HL-60 (cell line): ENCODE measurements at regions not wholly inside any gene's neighbourhood (a gene's known extent, or its start where the extent isn't known, plus 50 kb on each side); places are given as distances from the start of the nearest gene placed in this dataset.

Source experiments
- DNase-seq, 2 experiments: peaks; one replicate each; pipeline ENCODE4 v3.0.0-alpha.2; 2010 to 2020; ENCODE audit warnings: low read depth in 1 of 2, low spot score in 1 of 2
- H3K27ac ChIP-seq: fragments of 250-450 bp; sonication (Bioruptor Pico); replicated peaks from 2 replicates; pipeline ENCODE4 v1.5.1; 2020; ENCODE audit warnings: mild to moderate bottlenecking, moderate library complexity
- H3K27me3 ChIP-seq: fragments of 250-450 bp; sonication (Bioruptor Pico); 2 replicates; pipeline ENCODE4 v1.5.1; 2021; ENCODE audit warnings: mild to moderate bottlenecking, moderate library complexity; ENCODE audit not compliant: insufficient read depth, poor library complexity, severe bottlenecking
- H3K4me3 ChIP-seq: replicated peaks from 2 replicates; pipeline ENCODE4 v1.5.1; 2011; ENCODE audit warnings: mild to moderate bottlenecking, control low read depth, low read length; ENCODE audit not compliant: insufficient read depth
- GABPA ChIP-seq: IDR thresholded peaks from 2 replicates; pipeline ENCODE4 v1.6.1; 2012; ENCODE audit warnings: low read depth
- POLR2AphosphoS5 ChIP-seq: IDR thresholded peaks from 2 replicates; pipeline ENCODE4 v1.6.1; 2012; ENCODE audit warnings: low read depth
- SPI1 ChIP-seq: IDR thresholded peaks from 2 replicates; pipeline ENCODE4 v1.6.1; 2012; ENCODE audit warnings: low read depth, mild to moderate bottlenecking, borderline replicate concordance
- TF ChIP-seq, protein P1 (sequence below): IDR thresholded peaks from one replicate; pipeline ENCODE4 v1.5.1; 2011; ENCODE audit warnings: low read length, control low read depth, inconsistent platforms; ENCODE audit not compliant: insufficient read depth
- TF ChIP-seq, protein P2 (sequence below): IDR thresholded peaks from 2 replicates; pipeline ENCODE4 v1.6.1; 2012; ENCODE audit warnings: low read depth; ENCODE audit not compliant: insufficient replicate concordance

DNA sequence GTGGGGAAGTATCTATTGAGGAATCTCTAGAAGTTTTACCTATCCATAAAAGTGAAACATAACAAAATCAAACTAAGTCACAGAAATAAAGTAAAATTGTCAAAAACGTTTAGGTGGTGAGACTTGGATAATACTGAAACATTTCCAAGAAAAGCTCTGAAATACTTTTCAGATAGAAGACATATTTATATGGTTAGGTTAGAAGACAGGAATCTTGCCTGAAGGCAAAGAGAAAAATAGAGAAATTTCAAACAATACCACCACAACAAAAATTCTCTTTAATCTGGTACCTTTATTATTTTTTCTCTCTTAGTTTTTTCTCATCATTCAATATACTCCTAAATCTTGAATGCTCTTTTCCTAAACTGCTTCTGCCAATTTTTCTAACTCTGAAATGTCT lies 222.7 kb upstream of the PLSCR5 start:
- no peak overlapping the region for H3K27ac ChIP-seq
- no peak overlapping the region for H3K4me3 ChIP-seq
- TF ChIP-seq, protein P1, sequence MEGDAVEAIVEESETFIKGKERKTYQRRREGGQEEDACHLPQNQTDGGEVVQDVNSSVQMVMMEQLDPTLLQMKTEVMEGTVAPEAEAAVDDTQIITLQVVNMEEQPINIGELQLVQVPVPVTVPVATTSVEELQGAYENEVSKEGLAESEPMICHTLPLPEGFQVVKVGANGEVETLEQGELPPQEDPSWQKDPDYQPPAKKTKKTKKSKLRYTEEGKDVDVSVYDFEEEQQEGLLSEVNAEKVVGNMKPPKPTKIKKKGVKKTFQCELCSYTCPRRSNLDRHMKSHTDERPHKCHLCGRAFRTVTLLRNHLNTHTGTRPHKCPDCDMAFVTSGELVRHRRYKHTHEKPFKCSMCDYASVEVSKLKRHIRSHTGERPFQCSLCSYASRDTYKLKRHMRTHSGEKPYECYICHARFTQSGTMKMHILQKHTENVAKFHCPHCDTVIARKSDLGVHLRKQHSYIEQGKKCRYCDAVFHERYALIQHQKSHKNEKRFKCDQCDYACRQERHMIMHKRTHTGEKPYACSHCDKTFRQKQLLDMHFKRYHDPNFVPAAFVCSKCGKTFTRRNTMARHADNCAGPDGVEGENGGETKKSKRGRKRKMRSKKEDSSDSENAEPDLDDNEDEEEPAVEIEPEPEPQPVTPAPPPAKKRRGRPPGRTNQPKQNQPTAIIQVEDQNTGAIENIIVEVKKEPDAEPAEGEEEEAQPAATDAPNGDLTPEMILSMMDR, result no peak
- TF ChIP-seq GABPA (no peak), POLR2AphosphoS5 (no peak), SPI1 (no peak)
- TF ChIP-seq, protein P2, sequence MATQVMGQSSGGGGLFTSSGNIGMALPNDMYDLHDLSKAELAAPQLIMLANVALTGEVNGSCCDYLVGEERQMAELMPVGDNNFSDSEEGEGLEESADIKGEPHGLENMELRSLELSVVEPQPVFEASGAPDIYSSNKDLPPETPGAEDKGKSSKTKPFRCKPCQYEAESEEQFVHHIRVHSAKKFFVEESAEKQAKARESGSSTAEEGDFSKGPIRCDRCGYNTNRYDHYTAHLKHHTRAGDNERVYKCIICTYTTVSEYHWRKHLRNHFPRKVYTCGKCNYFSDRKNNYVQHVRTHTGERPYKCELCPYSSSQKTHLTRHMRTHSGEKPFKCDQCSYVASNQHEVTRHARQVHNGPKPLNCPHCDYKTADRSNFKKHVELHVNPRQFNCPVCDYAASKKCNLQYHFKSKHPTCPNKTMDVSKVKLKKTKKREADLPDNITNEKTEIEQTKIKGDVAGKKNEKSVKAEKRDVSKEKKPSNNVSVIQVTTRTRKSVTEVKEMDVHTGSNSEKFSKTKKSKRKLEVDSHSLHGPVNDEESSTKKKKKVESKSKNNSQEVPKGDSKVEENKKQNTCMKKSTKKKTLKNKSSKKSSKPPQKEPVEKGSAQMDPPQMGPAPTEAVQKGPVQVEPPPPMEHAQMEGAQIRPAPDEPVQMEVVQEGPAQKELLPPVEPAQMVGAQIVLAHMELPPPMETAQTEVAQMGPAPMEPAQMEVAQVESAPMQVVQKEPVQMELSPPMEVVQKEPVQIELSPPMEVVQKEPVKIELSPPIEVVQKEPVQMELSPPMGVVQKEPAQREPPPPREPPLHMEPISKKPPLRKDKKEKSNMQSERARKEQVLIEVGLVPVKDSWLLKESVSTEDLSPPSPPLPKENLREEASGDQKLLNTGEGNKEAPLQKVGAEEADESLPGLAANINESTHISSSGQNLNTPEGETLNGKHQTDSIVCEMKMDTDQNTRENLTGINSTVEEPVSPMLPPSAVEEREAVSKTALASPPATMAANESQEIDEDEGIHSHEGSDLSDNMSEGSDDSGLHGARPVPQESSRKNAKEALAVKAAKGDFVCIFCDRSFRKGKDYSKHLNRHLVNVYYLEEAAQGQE, result no peak
- DNase-seq, result no peak
- H3K27me3 ChIP-seq, result no peaks in the 10 kb centered on the region

DNA sequence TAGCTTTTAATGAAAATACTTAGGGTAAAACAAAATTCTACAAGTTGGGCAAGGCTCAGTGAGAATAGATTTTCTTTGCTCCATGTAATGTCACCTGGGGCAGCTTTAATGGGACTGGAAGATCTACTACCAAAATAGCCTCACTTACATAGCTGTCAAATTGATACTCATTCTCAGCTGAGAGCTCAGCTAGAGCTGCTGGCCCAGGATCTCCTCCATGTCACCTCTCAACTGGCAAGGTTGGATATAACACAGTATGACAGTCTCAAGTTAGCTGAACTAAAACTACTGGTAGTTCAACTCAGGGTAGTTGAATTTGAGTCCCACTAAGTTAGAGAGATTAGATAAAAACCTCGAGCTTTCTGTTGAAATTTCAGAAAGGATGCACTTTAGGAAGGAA lies 218.5 kb upstream of the PLSCR5 start:
- Histone ChIP-seq H3K27me3 (no peaks in the 10 kb centered on the region), H3K27ac (no peak overlapping the region), H3K4me3 (no peak overlapping the region)
- DNase-seq, result no peak
- TF ChIP-seq, protein P1, result no peak
- no peak for TF ChIP-seq SPI1
- TF ChIP-seq, protein P2, result no peak
- TF ChIP-seq POLR2AphosphoS5, result no peak
- TF ChIP-seq GABPA, result no peak

DNA sequence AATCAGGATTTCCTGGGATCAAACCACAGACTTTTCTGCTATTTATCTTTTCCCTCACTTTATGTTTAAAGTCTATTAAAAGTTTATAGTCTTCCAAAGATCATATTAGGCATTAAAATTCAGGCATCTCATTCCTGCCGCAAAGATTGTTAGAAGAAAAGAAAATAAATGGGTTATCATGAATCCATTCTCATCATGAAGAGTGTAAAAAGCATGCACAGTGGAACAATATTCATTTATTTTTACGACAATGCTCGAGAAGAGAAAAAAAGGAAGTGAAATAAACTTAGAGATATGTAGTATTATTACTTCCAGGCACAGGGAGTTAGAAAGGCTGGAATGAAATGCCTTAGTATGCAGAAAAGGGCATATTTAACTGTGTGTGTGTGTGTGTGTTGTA lies 213.7 kb upstream of the PLSCR5 start:
- H3K27ac ChIP-seq, result no peak overlapping the region
- DNase-seq, result no peak
- TF ChIP-seq, protein P2, result no peak
- TF ChIP-seq, protein P1, result no peak
- no peak for TF ChIP-seq GABPA
- H3K27me3 ChIP-seq, result no peaks in the 10 kb centered on the region
- H3K4me3 ChIP-seq, result no peak overlapping the region
